AG09319 (cell line): ENCODE measurements at regions not wholly inside any gene's neighbourhood (a gene's known extent, or its start where the extent isn't known, plus 50 kb on each side); places are given as distances from the start of the nearest gene placed in this dataset.
A peak's percentile ranks its signal among the peaks of the same experiment; 100 is the strongest.

Experiments
- DNase-seq: peaks from one replicate; pipeline ENCODE4 v3.0.0-alpha.2; 2010; ENCODE audit warnings: low read depth; ENCODE audit errors: extremely low read depth
- TF ChIP-seq, protein P1 (sequence below): IDR thresholded peaks from 2 replicates; pipeline ENCODE4 v1.5.1; 2011; ENCODE audit warnings: low read depth, mild to moderate bottlenecking, inconsistent platforms, low read length, moderate library complexity

DNA sequence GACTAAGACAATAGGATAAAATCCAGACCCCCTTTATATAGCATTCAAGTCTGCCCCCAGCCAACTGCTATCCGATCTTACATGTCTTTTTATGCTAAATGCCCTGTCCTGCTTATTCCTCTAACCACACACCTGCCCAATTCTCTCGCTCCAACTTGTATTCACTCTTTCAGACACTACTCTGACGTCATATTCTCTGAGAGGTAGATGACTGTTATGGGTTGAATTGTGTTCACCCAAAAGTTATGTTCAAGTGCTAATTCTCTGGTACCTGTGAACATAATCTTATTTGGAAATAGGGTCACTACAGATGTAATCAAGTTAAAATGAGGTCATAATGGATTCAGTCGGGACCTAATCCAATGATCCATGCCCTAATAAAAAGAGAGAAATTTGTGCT, 84.0 kb upstream of the PTPRR start:
- TF ChIP-seq, protein P1, sequence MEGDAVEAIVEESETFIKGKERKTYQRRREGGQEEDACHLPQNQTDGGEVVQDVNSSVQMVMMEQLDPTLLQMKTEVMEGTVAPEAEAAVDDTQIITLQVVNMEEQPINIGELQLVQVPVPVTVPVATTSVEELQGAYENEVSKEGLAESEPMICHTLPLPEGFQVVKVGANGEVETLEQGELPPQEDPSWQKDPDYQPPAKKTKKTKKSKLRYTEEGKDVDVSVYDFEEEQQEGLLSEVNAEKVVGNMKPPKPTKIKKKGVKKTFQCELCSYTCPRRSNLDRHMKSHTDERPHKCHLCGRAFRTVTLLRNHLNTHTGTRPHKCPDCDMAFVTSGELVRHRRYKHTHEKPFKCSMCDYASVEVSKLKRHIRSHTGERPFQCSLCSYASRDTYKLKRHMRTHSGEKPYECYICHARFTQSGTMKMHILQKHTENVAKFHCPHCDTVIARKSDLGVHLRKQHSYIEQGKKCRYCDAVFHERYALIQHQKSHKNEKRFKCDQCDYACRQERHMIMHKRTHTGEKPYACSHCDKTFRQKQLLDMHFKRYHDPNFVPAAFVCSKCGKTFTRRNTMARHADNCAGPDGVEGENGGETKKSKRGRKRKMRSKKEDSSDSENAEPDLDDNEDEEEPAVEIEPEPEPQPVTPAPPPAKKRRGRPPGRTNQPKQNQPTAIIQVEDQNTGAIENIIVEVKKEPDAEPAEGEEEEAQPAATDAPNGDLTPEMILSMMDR: no peak
- DNase-seq: no peak

- no peak for DNase-seq
- TF ChIP-seq, protein P1: no peak
Observed at GRCh38 chr12:71000748-71001147, 80.2 kb upstream of the PTPRR start.

DNA sequence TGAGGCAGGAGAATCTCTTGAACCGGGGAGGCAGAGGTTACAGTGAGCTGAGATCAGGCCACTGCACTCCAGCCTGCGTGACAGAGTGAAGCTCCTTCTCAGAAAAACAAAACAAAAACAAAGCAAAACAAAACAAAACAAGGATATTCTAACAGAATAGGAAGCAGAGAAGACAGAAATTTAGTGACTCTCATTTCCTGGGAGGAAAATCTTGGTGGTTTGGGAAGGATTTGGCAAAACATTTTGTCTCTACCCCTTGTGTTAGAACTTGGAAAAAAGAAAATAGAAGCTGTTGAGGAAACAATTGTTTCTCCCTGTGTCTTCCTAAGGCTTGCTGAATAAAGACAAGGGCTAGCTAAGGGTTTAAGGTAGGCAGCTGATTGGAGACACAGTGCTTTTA, 79.7 kb upstream of the PTPRR start:
- TF ChIP-seq, protein P1: no peak
- no peak for DNase-seq

DNA sequence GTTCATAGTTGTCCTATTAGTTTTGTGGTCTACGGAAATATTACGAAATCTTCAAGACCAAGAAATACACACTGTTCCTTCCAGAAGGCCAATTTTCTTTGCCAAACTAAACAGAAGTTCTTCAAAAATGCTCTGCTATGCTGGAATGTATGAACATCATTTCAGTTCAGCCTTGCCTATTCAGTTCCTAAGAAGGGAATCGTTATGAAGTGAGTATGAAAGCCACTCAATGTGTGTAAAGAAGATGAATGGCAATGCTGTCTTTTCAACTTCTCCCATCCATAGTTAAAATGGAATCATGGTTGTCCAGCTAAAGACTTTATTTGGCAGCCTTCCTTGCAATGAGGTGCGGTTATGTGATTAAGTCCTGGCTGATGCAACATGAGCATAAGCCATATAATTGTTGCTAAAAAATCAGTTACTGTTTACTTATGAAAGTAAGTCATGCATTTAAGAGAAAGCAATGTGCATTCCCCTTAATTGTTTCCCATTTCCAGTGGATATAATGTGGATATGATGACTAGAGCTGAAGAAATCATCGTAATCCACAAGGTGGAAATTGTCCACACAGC, 73.8 kb upstream of the PTPRR start:
- TF ChIP-seq, protein P1: no peak
- DNase-seq: peak; percentile 92

DNA sequence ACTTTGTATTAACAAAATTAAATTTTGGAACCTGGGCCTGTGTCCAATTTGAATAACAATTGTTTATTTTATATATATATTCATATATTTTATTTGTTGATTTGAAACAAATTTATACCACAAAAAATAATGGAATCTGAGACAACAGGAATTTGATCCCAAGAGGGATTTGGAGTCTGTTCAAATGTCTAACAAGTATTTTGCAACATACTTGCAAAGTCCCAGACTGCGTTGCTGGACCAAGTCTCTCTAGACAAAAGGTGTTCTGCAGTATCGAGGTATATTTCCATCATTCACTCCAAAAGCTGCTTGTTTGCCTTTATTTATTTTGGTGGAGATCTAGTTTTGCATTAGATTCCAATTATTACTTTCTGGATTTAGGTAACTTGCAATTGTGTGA, 68.7 kb upstream of the PTPRR start:
- no peak for DNase-seq
- TF ChIP-seq, protein P1: no peak

- DNase-seq: no peak
- TF ChIP-seq, protein P1: no peak
Observed at GRCh38 chr12:70985850-70986249, 65.3 kb upstream of the PTPRR start.

DNA sequence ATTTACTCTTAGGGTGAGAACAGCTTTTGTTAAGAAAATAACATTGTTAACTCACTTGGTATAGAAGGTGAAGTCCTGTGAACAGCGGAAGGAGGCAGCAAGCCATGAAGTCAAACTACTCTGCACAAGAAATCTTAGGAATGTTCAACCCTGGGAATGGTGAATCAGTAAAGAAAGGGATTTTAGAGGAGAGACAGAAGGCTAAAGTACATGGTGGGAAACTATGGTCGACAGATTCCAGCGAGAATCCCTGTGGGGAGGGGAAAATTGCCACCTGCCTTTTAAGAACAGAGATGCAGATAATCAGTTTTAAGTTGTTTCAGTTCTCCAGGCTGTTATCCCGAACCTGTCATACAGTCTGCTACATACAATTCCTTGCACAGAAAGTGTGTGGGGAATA, 63.2 kb upstream of the PTPRR start:
- no peak for DNase-seq
- TF ChIP-seq, protein P1: no peak
